H9 (cell line): ENCODE measurements at regions not wholly inside any gene's neighbourhood (a gene's known extent, or its start where the extent isn't known, plus 50 kb on each side); places are given as distances from the start of the nearest gene placed in this dataset.

ENCODE experiments used
- DNase-seq: peaks from one replicate; pipeline ENCODE4 v3.0.0-alpha.2; 2017
- H2AFZ ChIP-seq: one replicate; pipeline ENCODE4 v1.6.1; 2013; ENCODE audit warnings: mild to moderate bottlenecking, low read length, control low read depth, moderate library complexity
- H2AK5ac ChIP-seq: 2 replicates; pipeline ENCODE4 v1.6.1; 2013; ENCODE audit warnings: low read length, control low read depth, mixed read lengths; ENCODE audit not compliant: insufficient read length
- H2BK120ac ChIP-seq: one replicate; pipeline ENCODE4 v1.6.1; 2013; ENCODE audit warnings: low read depth, mild to moderate bottlenecking, low read length, control low read depth, inconsistent platforms; ENCODE audit not compliant: poor library complexity, severe bottlenecking
- H2BK12ac ChIP-seq: 2 replicates; pipeline ENCODE4 v1.6.1; 2013; ENCODE audit warnings: low read length, control low read depth, mixed read lengths, low read depth; ENCODE audit not compliant: insufficient read length
- H2BK15ac ChIP-seq: 2 replicates; pipeline ENCODE4 v1.6.1; 2013; ENCODE audit warnings: low read depth, low read length, control low read depth
- H2BK20ac ChIP-seq: one replicate; pipeline ENCODE4 v1.6.1; 2013; ENCODE audit warnings: low read depth, mild to moderate bottlenecking, low read length, control low read depth, inconsistent platforms; ENCODE audit not compliant: poor library complexity, severe bottlenecking
- H2BK5ac ChIP-seq: 2 replicates; pipeline ENCODE4 v1.6.1; 2013; ENCODE audit warnings: low read length, control low read depth, mixed read lengths; ENCODE audit not compliant: insufficient read length
- H3K14ac ChIP-seq: 2 replicates; pipeline ENCODE4 v1.6.1; 2013; ENCODE audit warnings: low read length, control low read depth; ENCODE audit not compliant: insufficient read depth
- H3K18ac ChIP-seq: 2 replicates; pipeline ENCODE4 v1.6.1; 2013; ENCODE audit warnings: low read depth, mild to moderate bottlenecking, mixed read lengths, low read length, control low read depth; ENCODE audit not compliant: insufficient read length
- H3K23ac ChIP-seq: 2 replicates; pipeline ENCODE4 v1.6.1; 2013; ENCODE audit warnings: low read length, control low read depth, mixed read lengths, low read depth; ENCODE audit not compliant: insufficient read length
- H3K23me2 ChIP-seq: 2 replicates; pipeline ENCODE4 v1.6.1; 2013; ENCODE audit warnings: low read depth, mild to moderate bottlenecking, mixed read lengths, low read length, control low read depth; ENCODE audit not compliant: insufficient read length, poor library complexity, severe bottlenecking
- H3K27ac ChIP-seq: 2 replicates; pipeline ENCODE4 v1.5.1; 2013; ENCODE audit warnings: low read length, control low read depth, mixed read lengths, low read depth; ENCODE audit not compliant: insufficient read length
- H3K27me3 ChIP-seq: 2 replicates; pipeline ENCODE4 v1.6.1; 2013; ENCODE audit warnings: low read length, control low read depth, inconsistent platforms; ENCODE audit not compliant: insufficient read depth
- H3K4ac ChIP-seq: 2 replicates; pipeline ENCODE4 v1.6.1; 2013; ENCODE audit warnings: low read depth, mild to moderate bottlenecking, control low read depth, inconsistent platforms, low read length, moderate library complexity
- H3K4me1 ChIP-seq: 2 replicates; pipeline ENCODE4 v1.6.1; 2013; ENCODE audit warnings: low read length, control low read depth, inconsistent platforms; ENCODE audit not compliant: insufficient read depth
- H3K4me2 ChIP-seq: 2 replicates; pipeline ENCODE4 v1.6.1; 2013; ENCODE audit warnings: low read length, control low read depth, mixed read lengths; ENCODE audit not compliant: insufficient read length, insufficient read depth
- H3K56ac ChIP-seq: 2 replicates; pipeline ENCODE4 v1.6.1; 2013; ENCODE audit warnings: low read depth, mild to moderate bottlenecking, mixed read lengths, low read length, control low read depth; ENCODE audit not compliant: insufficient read length
- H3K79me1 ChIP-seq: 2 replicates; pipeline ENCODE4 v1.6.1; 2013; ENCODE audit warnings: low read depth, mild to moderate bottlenecking, moderate library complexity, low read length, control low read depth, inconsistent platforms; ENCODE audit not compliant: insufficient read depth, poor library complexity, severe bottlenecking
- H3K79me2 ChIP-seq: 2 replicates; pipeline ENCODE4 v1.6.1; 2013; ENCODE audit warnings: low read length, control low read depth, inconsistent platforms; ENCODE audit not compliant: insufficient read depth
- H3K9ac ChIP-seq: 2 replicates; pipeline ENCODE4 v1.6.1; 2013; ENCODE audit warnings: low read length, control low read depth, mixed read lengths; ENCODE audit not compliant: insufficient read length; ENCODE audit errors: extremely low read depth
- H3K9me3 ChIP-seq: one replicate; pipeline ENCODE4 v1.6.1; 2013; ENCODE audit warnings: low read depth, low read length, inconsistent platforms; ENCODE audit not compliant: control insufficient read depth
- H3T11ph ChIP-seq: one replicate; pipeline ENCODE4 v1.6.1; 2013; ENCODE audit warnings: mild to moderate bottlenecking, low read length, control low read depth, inconsistent platforms
- H4K20me1 ChIP-seq: one replicate; pipeline ENCODE4 v1.6.1; 2013; ENCODE audit not compliant: control insufficient read depth, insufficient read length, insufficient read depth
- H4K5ac ChIP-seq: 2 replicates; pipeline ENCODE4 v1.6.1; 2013; ENCODE audit warnings: low read depth, mild to moderate bottlenecking, mixed read lengths, low read length, control low read depth; ENCODE audit not compliant: insufficient read length
- H4K8ac ChIP-seq: replicated peaks from 2 replicates; pipeline ENCODE4 v1.6.1; 2013; ENCODE audit warnings: low read length, control low read depth, mixed read lengths, low read depth; ENCODE audit not compliant: insufficient read length
- H4K91ac ChIP-seq: 2 replicates; pipeline ENCODE4 v1.6.1; 2013; ENCODE audit warnings: low read depth, mild to moderate bottlenecking, moderate library complexity, mixed read lengths, low read length, control low read depth; ENCODE audit not compliant: insufficient read length
- H3K27ac Mint-ChIP-seq, 3 experiments: 2 replicates in 2 of 3; 3 replicates in 1 of 3; pipeline ENCODE4 v1.8.0; 2020 to 2021; ENCODE audit warnings: mixed read lengths in 3 of 3, mild to moderate bottlenecking in 1 of 3, moderate library complexity in 1 of 3
- H3K27me3 Mint-ChIP-seq: 2 replicates; pipeline ENCODE4 v1.8.0; 2021; ENCODE audit warnings: low read depth, mild to moderate bottlenecking, moderate library complexity, mixed read lengths
- H3K36me3 Mint-ChIP-seq, 3 experiments: 2 replicates in 2 of 3; 3 replicates in 1 of 3; pipeline ENCODE4 v1.8.0; 2020 to 2021; ENCODE audit warnings: low read depth in 3 of 3, mixed read lengths in 3 of 3; ENCODE audit not compliant: insufficient read depth in 1 of 3
- H3K4me1 Mint-ChIP-seq, 2 experiments: 2 replicates each; pipeline ENCODE4 v1.8.0; 2020; ENCODE audit warnings: mixed read lengths in 2 of 2
- H3K4me3 Mint-ChIP-seq, 2 experiments: 2 replicates in 1 of 2; 3 replicates in 1 of 2; pipeline ENCODE4 v1.8.0; 2020 to 2021; ENCODE audit warnings: mild to moderate bottlenecking in 2 of 2, mixed read lengths in 2 of 2, moderate library complexity in 1 of 2
- H3K9me3 Mint-ChIP-seq, 2 experiments: 2 replicates in 1 of 2; 3 replicates in 1 of 2; pipeline ENCODE4 v1.8.0; 2020; ENCODE audit warnings: mild to moderate bottlenecking in 2 of 2, mixed read lengths in 2 of 2, moderate library complexity in 1 of 2
- CTCF ChIP-seq: fragments of 200-600 bp; sonication (generic); conservative IDR thresholded peaks from 3 replicates; pipeline ENCODE4 v1.8.0; 2021; ENCODE audit warnings: antibody characterized with exemption, mild to moderate bottlenecking
- WGBS: extraction: QIAGEN DNeasy Blood & Tissue Kit; methylation state at CpG from one replicate; pipeline ENCODE4 v1.1.7; 2013; ENCODE audit warnings: missing lambda C conversion rate, low lambda C conversion rate, mixed read lengths; ENCODE audit not compliant: insufficient read length; ENCODE audit errors: extremely low coverage; 5-methylcytosine and 5-hydroxymethylcytosine counted together

- H3K4me1 Mint-ChIP-seq = peaks cover 5 to 8% of the 10 kb centered on the region in 2 experiments; a peak in 2 of 4 replicates
- no peak overlapping the region for H3K4me3 Mint-ChIP-seq
- H3K18ac ChIP-seq = no peak overlapping the region
- no peak overlapping the region for H2AFZ ChIP-seq
- H3K27ac ChIP-seq = no peak overlapping the region
- no peak overlapping the region for H3K23ac ChIP-seq
- no peak overlapping the region for H2BK120ac ChIP-seq
- no peak overlapping the region for H2AK5ac ChIP-seq
- no peaks in the 10 kb centered on the region for H3K27me3 ChIP-seq
- no peak overlapping the region for H3K56ac ChIP-seq
- no peaks in the 10 kb centered on the region; a peak in 1 of 7 replicates for H3K36me3 Mint-ChIP-seq
- no peak overlapping the region for H4K8ac ChIP-seq
- DNase-seq = no peak
- no peak overlapping the region for H3K27ac Mint-ChIP-seq
- H2BK15ac ChIP-seq = no peak overlapping the region
- no peaks in the 10 kb centered on the region for H3K79me2 ChIP-seq
- H2BK12ac ChIP-seq = no peak overlapping the region
- no CpG with 5 or more reads among the region's 2 CpGs for WGBS
- no peaks in the 10 kb centered on the region for H3K23me2 ChIP-seq
- H3K4me2 ChIP-seq = no peak overlapping the region
- H3K4me1 ChIP-seq = no peaks in the 10 kb centered on the region; the same call in 1 of the 2 replicates
- no peaks in the 10 kb centered on the region; the same call in 1 of the 2 replicates for H3K27me3 Mint-ChIP-seq
- H3K9me3 ChIP-seq = no peaks in the 10 kb centered on the region
- H3K14ac ChIP-seq = no peak overlapping the region
- no peak overlapping the region for H2BK20ac ChIP-seq
- no peak for TF ChIP-seq CTCF
- no peak overlapping the region for H3K4ac ChIP-seq
- no peak overlapping the region for H3T11ph ChIP-seq
- no peaks in the 10 kb centered on the region for H3K9me3 Mint-ChIP-seq
- H4K5ac ChIP-seq = no peak overlapping the region
- H2BK5ac ChIP-seq = no peak overlapping the region
- H3K9ac ChIP-seq = no peak overlapping the region
- H4K91ac ChIP-seq = no peak overlapping the region
- H3K79me1 ChIP-seq = no peaks in the 10 kb centered on the region
- H4K20me1 ChIP-seq = no peaks in the 10 kb centered on the region
Observed at GRCh38 chr7:152505606-152506005, 69.8 kb upstream of the KMT2C start.
